NAMALWA (cell line): ENCODE measurements at regions not wholly inside any gene's neighbourhood (a gene's known extent, or its start where the extent isn't known, plus 50 kb on each side); places are given as distances from the start of the nearest gene placed in this dataset.
"Not testable (repeated sequence)": the region's sequence is repeated elsewhere in the genome, so short reads cannot be mapped to it uniquely, and the experiment has no call there.

Source experiments
- DNase-seq: peaks from one replicate; pipeline ENCODE4 v3.0.0-alpha.2; 2015; ENCODE audit warnings: low spot score

DNA sequence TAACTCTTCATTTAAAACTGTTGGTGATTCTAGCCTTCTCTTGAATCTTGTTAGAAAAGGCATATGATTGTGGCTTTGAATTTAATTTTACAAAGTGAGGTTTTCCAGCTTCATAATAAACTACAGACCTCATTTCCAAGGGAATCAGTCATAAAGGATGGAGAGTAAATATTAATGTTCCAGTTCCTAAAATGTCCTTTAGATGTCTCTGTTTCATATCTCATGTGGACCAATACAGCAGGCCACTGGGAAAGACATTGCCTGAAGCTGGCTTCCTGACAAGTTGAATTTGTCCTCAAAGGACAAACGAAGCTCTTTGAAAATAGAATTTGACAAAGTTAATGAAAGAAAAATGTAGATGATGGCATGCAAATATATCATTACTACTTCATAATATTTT, 125.4 kb downstream of the ZNF330 start:
- DNase-seq = peak; percentile 26

DNA sequence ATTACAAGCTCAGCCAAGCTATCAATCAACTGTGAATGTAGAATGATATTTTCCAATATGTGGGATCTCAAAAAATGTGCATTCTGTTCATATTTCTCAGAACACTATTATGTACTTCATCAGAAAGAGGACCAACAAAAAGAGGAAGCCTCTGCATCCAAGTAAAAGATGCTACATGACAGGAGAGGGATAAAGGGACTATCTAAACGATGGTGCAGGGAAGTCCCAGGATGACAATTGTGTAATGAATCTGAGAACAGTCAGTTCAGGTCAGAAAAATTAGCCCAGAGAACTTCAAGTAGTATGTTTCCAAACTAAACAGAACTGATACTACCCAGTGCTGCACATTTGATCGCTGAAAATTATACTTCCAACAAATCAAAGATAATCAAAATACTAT, 127.0 kb downstream of the ZNF330 start:
- DNase-seq = no peak

DNA sequence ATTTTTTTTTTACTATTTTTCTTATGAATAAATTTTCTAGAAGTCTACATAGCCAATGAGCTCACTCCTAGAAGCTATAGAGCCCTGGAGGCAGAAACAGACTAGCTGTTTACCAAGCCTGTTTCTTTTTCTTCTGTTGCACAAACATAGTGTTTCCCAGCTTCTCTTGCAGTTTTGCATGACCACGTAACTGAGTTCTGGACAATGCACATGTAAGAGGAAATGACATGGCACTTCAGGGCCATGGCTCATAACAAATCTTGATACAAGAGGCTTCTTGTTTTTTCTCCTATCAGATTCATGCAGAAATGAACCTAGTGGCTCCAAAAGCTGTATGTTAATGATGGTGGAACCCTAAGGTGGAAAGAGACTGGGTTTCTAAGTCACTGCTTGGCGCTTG, 127.4 kb downstream of the ZNF330 start:
- no peak for DNase-seq

DNA sequence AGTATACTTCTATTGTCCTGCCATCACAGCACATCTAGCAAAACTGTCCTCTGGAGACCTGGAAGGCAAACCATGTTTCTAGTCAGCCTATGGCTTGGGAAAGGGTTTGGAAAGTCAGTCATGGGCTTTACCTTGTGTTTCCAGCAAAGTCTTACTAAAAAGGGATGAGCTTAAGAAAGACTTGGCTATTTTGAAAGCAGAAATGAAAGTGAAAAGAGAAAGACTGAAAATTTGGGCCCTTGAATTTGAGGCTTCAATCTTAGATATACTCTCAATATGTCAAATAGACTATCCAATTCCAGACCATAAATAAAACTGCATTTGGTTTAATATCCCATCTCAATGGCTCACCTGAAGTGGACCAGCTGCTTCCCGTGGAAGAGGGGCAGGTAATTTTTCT, 127.9 kb downstream of the ZNF330 start:
- DNase-seq = no peak

DNA sequence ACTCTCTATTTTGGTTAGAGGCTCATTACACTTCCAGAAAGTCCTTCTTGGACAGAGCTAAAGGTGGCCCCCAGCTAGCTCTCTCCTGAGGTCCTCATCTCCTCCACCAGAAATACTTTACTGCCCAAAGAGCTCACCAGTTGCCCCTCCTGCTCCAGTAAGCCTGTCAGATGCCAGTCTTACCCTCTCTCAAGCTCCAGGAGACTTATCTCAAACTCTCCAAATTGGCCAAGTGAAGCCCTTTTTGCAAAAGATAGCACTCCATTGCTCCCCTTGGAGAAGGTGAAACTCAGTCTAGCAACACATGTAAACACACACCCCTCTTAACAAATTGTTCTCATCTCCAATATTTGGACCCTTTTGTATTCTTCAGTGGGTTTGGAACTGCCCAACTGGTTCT, 128.5 kb downstream of the ZNF330 start:
- no peak for DNase-seq

DNA sequence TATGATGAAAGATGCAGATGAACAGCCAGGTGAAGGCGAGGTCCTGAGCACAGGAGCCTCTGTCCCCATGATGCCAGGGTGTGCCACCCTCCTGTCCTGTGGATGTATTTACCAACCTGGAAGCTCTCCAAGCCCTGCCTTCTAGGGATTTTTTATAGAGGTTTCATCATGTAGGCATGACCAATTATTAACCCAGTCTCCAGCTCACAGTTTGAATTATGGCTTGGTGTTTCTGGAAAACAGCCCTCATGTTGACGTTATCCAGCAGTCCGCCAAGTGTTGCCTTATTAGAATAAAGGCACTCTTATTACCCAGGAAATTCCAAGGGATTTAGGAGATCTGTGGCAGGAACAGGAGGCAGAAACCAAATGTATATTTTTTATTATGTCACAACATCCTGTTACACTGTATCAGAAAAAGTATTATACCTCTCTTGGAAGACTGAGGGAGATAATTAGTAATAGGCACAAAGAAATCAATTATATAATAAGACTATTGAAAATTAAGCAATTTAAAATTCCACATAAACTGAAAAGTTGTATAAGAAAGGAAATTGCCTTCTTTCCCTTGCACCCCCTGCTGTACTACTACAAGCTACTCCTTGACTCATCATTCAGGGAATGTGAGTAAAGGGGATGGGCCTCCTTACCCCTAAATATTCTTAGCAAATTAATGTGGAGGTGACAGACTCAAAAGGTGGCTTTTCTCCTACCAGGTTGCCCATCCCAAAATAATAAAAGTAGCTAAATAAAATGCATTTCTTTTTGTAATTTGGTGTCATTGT, 129.6 kb downstream of the ZNF330 start:
- DNase-seq = no peak

DNA sequence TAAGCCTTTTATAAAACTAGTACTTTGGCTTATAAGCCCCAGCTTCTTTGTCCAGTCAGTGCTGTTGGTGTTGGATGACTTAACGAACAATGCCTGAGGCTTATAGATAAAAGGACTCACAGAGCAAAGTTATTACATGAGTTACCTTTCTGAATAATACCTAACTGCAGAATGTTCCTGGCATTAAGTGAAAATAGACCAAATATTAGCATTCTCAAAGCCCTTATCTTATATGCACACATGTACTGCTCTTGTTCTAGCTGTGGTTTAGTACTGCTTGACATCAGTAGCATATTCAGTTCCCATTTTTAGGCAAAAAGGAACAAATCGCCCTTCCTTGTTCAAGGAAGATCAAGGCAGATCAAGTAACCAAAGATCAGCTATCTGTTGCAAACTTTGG, 131.6 kb downstream of the ZNF330 start:
- no peak for DNase-seq

DNA sequence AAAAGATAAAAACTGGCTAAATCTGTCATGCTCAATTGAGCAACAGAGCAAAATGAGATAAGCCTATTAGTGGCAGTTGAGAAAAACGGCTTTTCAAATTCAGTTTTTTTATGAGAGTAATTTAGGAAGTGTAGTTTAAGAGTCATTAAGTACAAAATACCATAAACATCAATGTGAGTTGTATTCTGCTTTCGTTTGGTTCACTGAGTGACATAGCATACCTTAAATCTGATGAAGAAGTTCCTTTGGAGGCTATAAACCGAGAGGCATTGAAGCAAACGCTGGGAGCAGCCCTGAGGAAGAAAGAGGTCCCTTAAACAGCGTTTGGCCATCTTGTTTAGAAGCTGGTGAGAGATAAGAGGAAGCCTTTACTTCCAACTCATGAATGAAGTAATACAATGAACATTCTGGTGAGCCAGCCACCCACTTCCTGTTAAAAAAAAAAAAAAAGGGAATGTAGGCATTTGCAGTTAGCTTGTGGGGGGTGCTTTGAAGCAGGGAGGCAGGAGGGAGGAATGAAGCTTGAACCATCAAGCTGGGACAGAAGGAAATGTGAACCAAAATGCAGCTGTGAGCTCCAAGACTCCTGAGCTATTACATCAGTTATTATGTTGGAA, 132.3 kb downstream of the ZNF330 start:
- no peak for DNase-seq

DNA sequence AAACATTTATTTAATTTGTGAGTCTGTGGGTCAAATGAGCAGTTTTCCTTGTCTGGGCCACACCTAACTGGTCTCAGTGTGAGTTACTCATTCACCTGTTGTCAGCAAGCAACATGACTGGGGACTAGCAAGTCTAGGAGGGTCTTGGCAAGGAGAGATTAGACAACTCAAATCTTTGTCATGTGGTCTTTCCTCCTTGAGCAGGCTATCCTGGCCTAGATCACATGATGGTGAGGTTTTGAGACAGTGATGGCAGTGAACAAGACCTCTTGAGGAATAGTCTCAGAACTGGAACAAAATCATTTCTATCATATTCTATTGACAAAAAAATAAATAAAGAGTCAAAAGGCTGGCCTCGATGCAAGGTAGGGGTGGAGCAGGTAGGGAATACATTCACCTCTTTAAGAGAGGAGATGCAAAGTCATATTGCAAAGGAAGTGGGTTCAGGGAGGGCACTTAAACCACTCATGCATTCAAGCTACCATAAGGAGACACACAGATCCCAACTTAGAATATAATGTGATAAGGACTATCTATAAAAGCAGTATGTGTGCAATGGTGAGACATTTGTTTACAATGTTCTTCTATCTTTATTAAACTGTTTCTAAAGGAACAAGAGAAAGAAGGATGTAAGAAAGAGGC, 135.7 kb downstream of the ZNF330 start:
- DNase-seq = no peak

DNA sequence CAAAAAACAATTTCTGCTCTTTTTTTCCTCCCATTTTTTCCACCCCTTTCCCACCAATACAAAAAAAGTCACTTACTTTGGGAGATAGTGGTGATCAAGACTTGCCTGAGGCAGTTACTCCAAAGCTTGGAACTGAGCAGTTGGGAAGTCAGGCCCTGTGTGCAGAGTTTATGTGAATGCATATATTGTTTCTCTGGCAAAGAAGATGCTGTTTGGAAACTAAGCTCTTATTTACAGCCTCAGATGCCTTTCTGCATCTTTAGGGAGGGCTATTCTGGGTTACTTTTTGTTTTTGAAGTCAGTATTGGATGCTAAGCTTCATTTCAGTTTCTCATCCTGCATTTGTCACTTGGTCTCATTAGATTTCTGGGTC, 136.3 kb downstream of the ZNF330 start:
- no peak for DNase-seq

DNA sequence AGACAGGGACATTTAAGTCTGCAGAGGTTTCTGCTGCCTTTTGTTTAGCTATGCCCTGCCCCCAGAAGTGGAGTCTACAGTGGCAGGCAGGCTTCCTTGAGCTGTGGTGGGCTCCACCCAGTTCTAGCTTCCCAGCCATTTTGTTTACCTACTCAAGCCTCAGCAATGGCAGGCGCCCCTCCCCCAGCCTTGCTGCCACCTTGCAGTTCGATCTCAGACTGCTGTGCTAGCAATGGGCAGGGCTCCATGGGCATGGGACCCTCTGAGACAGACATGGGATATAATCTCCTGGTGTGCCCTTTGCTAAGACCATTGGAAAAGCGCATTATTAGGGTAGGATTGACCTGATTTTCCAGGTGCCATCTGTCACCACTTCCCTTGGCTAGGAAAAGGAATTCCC, 147.5 kb downstream of the ZNF330 start:
- DNase-seq = not testable (repeated sequence)

DNA sequence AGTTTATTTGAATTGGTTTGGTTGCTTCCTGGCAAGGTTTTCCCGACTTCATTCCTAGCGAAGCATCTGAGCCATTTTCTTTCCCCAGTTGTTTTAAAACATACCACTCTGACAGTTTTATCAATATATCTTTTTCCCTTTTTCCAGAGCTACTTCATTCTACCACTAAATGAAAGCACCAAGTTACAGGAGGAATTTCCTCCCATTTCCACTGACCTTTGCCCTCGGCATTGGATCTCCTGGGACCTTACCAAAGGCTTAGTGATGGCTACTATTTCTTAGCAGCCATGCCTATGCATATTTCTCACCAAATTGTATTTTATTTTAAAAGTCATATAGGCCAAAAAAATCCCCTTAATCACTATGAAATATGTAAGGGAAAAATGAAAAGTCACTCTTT, 150.5 kb downstream of the ZNF330 start:
- no peak for DNase-seq

DNA sequence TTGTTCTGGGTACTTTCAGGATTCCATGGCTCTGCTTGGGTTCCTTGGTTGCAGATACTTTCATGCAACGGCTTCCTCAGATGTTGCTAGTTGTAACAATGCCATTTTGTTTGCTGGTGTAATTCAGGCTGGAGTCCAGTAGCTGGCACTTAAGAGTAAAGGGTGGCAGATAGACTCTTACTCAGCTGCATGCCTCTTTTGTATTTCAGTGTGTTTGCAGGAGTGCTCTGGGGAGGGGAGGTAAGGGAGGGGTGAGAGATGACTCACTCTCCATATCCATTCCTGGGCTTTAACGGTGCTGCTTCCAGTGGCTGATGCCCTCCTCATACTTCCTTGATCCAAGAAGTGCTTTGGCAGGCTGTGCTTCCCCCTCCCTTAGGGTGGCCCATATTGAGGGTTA, 155.2 kb downstream of the ZNF330 start:
- DNase-seq = no peak

DNA sequence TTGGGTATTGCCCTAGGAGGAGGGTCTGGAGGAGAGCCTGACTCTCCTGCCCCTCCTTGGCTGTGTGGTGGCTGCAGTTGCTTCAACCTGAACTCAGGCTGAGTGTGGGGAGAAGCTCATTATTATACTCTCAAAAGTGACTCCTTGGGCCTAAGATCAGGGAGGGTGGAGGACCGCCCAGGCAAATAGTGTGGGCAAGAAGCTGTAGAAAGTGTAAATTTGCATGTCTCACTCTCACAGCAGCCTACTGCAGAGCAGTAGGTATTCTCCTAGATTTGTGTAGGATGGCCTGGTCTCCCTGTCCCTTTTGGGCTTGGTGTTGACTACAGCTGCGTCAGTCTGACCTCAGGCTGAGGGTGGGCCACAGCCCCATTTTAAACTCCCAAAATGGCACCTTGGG, 156.1 kb downstream of the ZNF330 start:
- DNase-seq = no peak

DNA sequence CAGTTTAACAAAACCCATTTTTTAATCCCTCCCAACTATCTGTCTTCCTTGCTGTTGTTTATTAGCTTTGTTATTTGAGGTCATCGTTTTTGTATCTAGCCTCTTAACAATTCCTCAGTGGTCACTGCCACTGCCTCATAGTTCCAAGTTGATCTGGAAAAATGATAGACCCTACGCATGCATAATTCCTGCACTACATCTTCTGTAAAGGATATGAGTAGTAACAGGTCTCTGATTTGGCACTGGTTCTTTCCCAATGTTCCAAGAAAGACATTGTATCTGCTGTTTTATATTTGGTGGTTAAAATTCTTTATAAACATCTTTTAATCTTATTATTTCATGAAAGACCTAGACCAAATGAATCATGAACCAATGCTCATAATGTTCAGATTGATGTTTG, 166.6 kb downstream of the ZNF330 start:
- DNase-seq = no peak

DNA sequence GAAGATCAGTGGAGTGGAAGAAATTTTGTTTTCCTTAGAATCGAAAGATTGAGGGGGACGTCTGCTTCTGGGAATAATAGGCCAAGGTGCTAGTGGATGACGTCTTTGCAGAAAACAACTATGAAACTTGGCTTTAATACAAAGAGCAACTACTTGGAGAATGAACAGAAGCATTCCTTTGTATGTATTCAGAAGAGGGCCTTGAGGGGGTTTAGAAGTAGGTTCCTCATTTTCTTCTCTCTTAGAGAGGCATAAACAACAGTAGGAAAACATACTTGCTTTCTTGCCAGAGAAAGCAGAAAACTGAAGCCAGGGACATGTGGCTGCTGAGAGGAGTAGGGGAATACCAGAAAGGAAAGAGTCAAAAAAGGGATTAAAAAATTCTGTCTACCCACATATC, 167.8 kb downstream of the ZNF330 start:
- no peak for DNase-seq

DNA sequence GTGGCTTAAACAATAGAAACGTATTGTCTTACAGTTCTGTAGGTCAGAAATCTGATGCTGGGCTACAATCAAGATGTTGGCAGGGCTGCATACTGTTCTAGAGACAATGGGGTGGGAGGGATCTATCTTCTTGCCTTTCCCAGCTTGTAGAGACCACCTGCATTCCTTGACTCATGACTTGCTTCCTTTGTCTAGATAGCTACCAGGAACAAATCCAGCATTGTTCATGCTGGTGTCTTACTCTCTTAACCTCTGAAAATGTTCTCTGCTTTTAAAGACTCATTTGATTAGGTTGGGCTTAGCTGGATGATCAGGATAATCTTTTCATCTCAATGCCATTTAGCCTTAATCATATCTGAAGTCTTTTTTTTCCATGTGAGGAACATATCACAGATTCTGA, 169.0 kb downstream of the ZNF330 start:
- DNase-seq = no peak

DNA sequence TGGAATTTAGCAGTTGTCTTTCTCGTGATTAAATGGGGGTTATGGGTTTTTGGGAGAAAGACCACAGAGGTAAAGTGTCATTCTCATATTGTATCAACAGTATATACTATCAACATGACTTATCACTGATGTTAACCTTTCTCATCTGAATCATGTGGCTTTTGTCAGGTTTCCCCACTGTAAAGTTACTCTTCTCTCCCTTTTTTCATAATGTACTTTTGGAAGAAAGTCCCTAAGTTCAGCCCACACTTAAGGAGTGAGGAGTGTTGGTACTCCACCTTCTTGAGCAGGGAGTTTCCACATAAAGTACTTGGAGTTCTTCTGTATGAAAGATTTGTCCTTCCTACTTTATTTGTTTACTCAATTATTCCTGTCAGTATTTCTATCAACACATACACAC, 169.9 kb downstream of the ZNF330 start:
- no peak for DNase-seq

DNA sequence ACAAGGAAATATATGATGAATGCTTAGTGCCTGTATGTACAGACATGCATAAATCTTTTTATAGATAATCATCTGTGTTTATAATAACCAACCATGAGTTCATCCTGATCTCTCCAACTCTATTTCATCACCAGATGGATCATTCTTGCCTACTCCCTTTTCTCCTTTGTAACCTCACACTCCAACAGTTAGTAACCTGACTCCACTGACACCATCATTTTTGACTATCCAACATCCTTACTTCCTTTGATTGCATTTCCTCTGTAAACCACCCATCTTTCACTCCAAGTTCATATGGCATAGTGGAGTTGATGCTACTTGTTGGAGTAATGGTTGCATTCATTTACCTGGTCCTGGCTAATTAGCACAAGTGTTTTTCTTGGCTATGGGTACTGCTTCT, 170.6 kb downstream of the ZNF330 start:
- DNase-seq = no peak

DNA sequence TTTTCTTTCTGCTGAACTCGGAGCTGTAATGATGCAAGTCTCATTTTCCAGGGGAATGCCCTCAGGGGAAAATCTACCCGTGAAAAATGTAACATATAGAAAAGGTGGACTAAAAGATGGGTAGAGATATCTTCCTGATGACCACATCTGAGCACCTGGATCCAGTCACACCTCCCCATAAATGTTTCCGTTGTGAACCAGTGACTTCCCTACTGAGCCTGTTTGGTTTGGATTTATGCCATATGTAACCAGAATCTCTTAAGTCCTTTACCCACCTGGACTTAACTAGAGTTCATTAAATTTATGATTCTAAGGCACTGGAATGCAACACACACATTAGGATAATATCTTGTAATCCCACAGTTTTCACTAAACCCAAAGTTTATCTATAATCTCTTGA, 171.1 kb downstream of the ZNF330 start:
- DNase-seq = no peak

DNA sequence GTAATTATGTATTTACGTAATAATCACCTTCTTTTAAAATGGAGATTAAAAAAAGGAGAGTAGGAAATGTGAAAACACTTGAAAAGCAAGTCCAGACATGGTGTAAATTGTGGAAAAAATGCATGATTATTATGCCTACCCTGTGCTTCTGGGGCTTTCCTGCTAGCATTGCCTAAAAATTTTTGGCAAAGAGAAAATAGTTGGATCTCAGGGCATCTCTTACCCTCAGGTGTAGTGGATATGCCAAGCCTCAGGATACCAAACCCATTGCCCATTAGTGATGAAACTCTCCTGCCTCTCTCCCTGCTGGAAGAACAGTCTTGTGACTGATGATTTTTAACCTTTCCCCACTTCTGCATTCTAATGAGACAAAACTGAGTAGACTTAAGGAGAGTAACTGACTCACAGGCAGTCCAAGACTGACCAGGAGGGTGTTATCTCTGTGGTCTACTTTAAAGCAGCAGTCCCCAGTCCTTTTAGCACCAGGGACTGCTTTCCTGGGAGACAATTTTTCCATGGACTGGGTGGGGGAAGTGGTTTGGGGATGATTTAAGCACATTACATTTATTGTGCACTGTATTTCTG, 174.6 kb downstream of the ZNF330 start:
- no peak for DNase-seq

DNA sequence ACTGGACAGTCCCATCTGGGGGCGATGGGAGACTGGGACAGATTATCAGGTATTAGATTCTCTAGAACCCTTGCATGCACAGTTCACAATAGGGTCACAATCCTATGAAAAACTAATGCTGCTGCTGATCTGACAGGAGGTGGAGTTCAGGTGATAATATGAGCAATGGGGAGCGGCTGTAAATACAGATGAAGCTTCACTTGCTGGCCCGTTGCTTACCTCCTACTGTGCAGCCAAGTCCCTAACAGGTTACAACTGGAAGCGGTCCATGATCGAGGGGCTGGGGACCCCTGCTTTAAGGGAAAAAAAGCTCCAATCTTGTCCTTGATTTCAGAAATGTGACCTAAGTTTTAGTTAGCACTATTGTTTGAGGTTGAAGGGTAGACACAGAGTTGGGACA, 175.2 kb downstream of the ZNF330 start:
- no peak for DNase-seq

DNA sequence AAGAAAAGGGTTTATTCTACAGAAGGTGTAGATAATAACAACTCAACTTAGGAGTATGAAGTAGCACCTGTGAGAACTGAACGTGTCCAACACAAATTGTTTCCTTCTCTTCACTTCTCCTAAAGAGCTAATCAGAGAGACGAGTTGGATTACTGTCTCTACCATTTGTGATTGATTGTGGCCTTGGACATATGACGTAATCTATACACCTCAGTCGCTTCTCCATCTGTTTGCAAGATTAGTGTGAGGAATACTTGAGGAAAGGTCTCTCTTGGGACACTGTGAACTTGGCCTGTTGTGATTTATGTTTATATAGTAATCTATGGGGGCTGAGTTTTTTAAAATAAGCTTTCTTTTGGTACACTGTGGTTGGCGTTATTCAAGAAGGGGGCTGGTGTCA, 182.0 kb downstream of the ZNF330 start:
- DNase-seq = no peak
